GM18511 (cell line): ENCODE measurements at regions not wholly inside any gene's neighbourhood (a gene's known extent, or its start where the extent isn't known, plus 50 kb on each side); places are given as distances from the start of the nearest gene placed in this dataset.
"Not testable (repeated sequence)": the region's sequence is repeated elsewhere in the genome, so short reads cannot be mapped to it uniquely, and the experiment has no call there.

ENCODE experiments used
- ATAC-seq: cut with Tn5 transposase; IDR thresholded peaks from one replicate; pipeline ENCODE4 v1.9.1; 2021; ENCODE audit warnings: mild to moderate bottlenecking, moderate library complexity; ENCODE audit not compliant: unreplicated experiment

- no peak for ATAC-seq
Observed at GRCh38 chr9:25816439-25816838, 138.2 kb upstream of the TUSC1 start.

GRCh38 chr9:25814023-25814422 lies 135.8 kb upstream of the TUSC1 start:
- no peak for ATAC-seq

GRCh38 chr9:25813478-25813877 lies 135.2 kb upstream of the TUSC1 start:
- ATAC-seq, result no peak

- no peak for ATAC-seq
Observed at GRCh38 chr9:25808554-25808953, 130.3 kb upstream of the TUSC1 start.

GRCh38 chr9:25804856-25805255 lies 126.6 kb upstream of the TUSC1 start:
- ATAC-seq, result no peak

- ATAC-seq, result not testable (repeated sequence)
Observed at GRCh38 chr9:25801989-25802388, 123.7 kb upstream of the TUSC1 start.

- no peak for ATAC-seq
Observed at GRCh38 chr9:25773805-25774204, 95.6 kb upstream of the TUSC1 start.

GRCh38 chr9:25755951-25756350 lies 77.7 kb upstream of the TUSC1 start:
- no peak for ATAC-seq

- ATAC-seq, result no peak
Observed at GRCh38 chr9:25752398-25752797, 74.2 kb upstream of the TUSC1 start.

- no peak for ATAC-seq
Observed at GRCh38 chr9:25742256-25742655, 64.0 kb upstream of the TUSC1 start.

- ATAC-seq, result no peak
Observed at GRCh38 chr9:25733336-25733982, 55.2 kb upstream of the TUSC1 start.

- ATAC-seq, result not testable (repeated sequence)
Observed at GRCh38 chr9:25731895-25732794, 53.9 kb upstream of the TUSC1 start.
